HEK293T (cell line): ENCODE measurements at regions not wholly inside any gene's neighbourhood (a gene's known extent, or its start where the extent isn't known, plus 50 kb on each side); places are given as distances from the start of the nearest gene placed in this dataset.

ENCODE experiments used
- ELF4 ChIP-seq: fragments of 450-650 bp; IDR thresholded peaks from 2 replicates; pipeline ENCODE4 v1.6.1; 2017; ENCODE audit warnings: antibody characterized with exemption
- FOXA1 ChIP-seq: fragments of 450-650 bp; IDR thresholded peaks from 2 replicates; pipeline ENCODE4 v1.6.1; 2016; ENCODE audit warnings: mild to moderate bottlenecking
- FOXK2 ChIP-seq: fragments of 450-650 bp; IDR thresholded peaks from 2 replicates; pipeline ENCODE4 v1.6.1; 2016; ENCODE audit warnings: mild to moderate bottlenecking
- FOXM1 ChIP-seq: fragments of 450-650 bp; IDR thresholded peaks from 2 replicates; pipeline ENCODE4 v1.6.1; 2017; ENCODE audit warnings: mild to moderate bottlenecking, borderline replicate concordance
- HDGF ChIP-seq: fragments of 450-650 bp; IDR thresholded peaks from 2 replicates; pipeline ENCODE4 v1.6.1; 2017; ENCODE audit warnings: antibody characterized with exemption, borderline replicate concordance
- LEF1 ChIP-seq: fragments of 450-650 bp; IDR thresholded peaks from 2 replicates; pipeline ENCODE4 v1.6.1; 2017; ENCODE audit warnings: mild to moderate bottlenecking, borderline replicate concordance
- NFRKB ChIP-seq: fragments of 450-650 bp; IDR thresholded peaks from 2 replicates; pipeline ENCODE4 v1.6.1; 2016; ENCODE audit warnings: mild to moderate bottlenecking, moderate library complexity
- SP1 ChIP-seq: fragments of 450-650 bp; IDR thresholded peaks from 2 replicates; pipeline ENCODE4 v1.6.1; 2017
- SUZ12 ChIP-seq: fragments of 450-650 bp; IDR thresholded peaks from 2 replicates; pipeline ENCODE4 v1.6.1; 2016; ENCODE audit warnings: mild to moderate bottlenecking
- TARDBP ChIP-seq: fragments of 450-650 bp; IDR thresholded peaks from 2 replicates; pipeline ENCODE4 v1.6.1; 2016
- ZNF384 ChIP-seq: fragments of 450-650 bp; IDR thresholded peaks from 2 replicates; pipeline ENCODE4 v1.6.1; 2016

GRCh38 chr7:124460056-124460450, 305.5 kb downstream of the GPR37 start:
- TF ChIP-seq FOXA1 (no peak), ZNF384 (no peak), FOXM1 (no peak), SUZ12 (no peak), ELF4 (no peak), SP1 (no peak), FOXK2 (no peak), HDGF (no peak), LEF1 (no peak), NFRKB (no peak), TARDBP (no peak)
